NCI-H146 (cell line): ENCODE measurements at regions not wholly inside any gene's neighbourhood (a gene's known extent, or its start where the extent isn't known, plus 50 kb on each side); places are given as distances from the start of the nearest gene placed in this dataset.

Experiments
- DNase-seq: peaks from one replicate; lab custom pipeline; 2025; lab: John Stamatoyannopoulos, UW

GRCh38 chr10:3539696-3540383 is 245.2 kb downstream of the KLF6 start:
- DNase-seq: no peak

- DNase-seq: peak; percentile 83
Observed at GRCh38 chr10:3538656-3539531, 246.1 kb downstream of the KLF6 start.

GRCh38 chr10:3538291-3538655 is 246.7 kb downstream of the KLF6 start:
- DNase-seq: peak; percentile 67

GRCh38 chr10:3537518-3537917 is 247.5 kb downstream of the KLF6 start:
- DNase-seq: peak; percentile 97

GRCh38 chr10:3535001-3535400 is 250.0 kb downstream of the KLF6 start:
- DNase-seq: no peak

- DNase-seq: no peak
Observed at GRCh38 chr10:3534433-3534832, 250.6 kb downstream of the KLF6 start.

GRCh38 chr10:3533296-3533695 is 251.7 kb downstream of the KLF6 start:
- DNase-seq: no peak

GRCh38 chr10:3532644-3533043 is 252.4 kb downstream of the KLF6 start:
- DNase-seq: no peak

GRCh38 chr10:3531670-3532069 is 253.3 kb downstream of the KLF6 start:
- DNase-seq: no peak

- DNase-seq: no peak
Observed at GRCh38 chr10:3530783-3531645, 254.0 kb downstream of the KLF6 start.

GRCh38 chr10:3530346-3530745 is 254.7 kb downstream of the KLF6 start:
- DNase-seq: no peak

GRCh38 chr10:3529691-3530090 is 255.3 kb downstream of the KLF6 start:
- DNase-seq: no peak

GRCh38 chr10:3528823-3529403 is 256.1 kb downstream of the KLF6 start:
- DNase-seq: no peak

- DNase-seq: no peak
Observed at GRCh38 chr10:3528271-3528670, 256.7 kb downstream of the KLF6 start.

- no peak for DNase-seq
Observed at GRCh38 chr10:3527869-3528268, 257.1 kb downstream of the KLF6 start.

GRCh38 chr10:3526727-3527501 is 258.1 kb downstream of the KLF6 start:
- no peak for DNase-seq

- DNase-seq: no peak
Observed at GRCh38 chr10:3525832-3526449, 259.1 kb downstream of the KLF6 start.

- DNase-seq: no peak
Observed at GRCh38 chr10:3524086-3524960, 260.7 kb downstream of the KLF6 start.

- no peak for DNase-seq
Observed at GRCh38 chr10:3523309-3524050, 261.5 kb downstream of the KLF6 start.
